Germinal center (tissue), 1 donor: ENCODE measurements at regions not wholly inside any gene's neighbourhood (a gene's known extent, or its start where the extent isn't known, plus 50 kb on each side); places are given as distances from the start of the nearest gene placed in this dataset.

Experiments used
- DNase-seq: peaks from one replicate; pipeline ENCODE4 v3.0.0; 2012; ENCODE audit warnings: mixed read lengths, low spot score

- DNase-seq: no peak
Observed at GRCh38 chr15:37789881-37790280, 144.6 kb upstream of the TMCO5A start.

GRCh38 chr15:37791693-37792092 is 142.7 kb upstream of the TMCO5A start:
- DNase-seq: no peak

- DNase-seq: no peak
Observed at GRCh38 chr15:37792351-37792750, 142.1 kb upstream of the TMCO5A start.

- no peak for DNase-seq
Observed at GRCh38 chr15:37793851-37794250, 140.6 kb upstream of the TMCO5A start.

GRCh38 chr15:37794947-37795346 is 139.5 kb upstream of the TMCO5A start:
- no peak for DNase-seq

GRCh38 chr15:37801529-37801928 is 132.9 kb upstream of the TMCO5A start:
- DNase-seq: no peak

- DNase-seq: no peak
Observed at GRCh38 chr15:37806808-37807207, 127.6 kb upstream of the TMCO5A start.

GRCh38 chr15:37810381-37810780 is 124.1 kb upstream of the TMCO5A start:
- no peak for DNase-seq

GRCh38 chr15:37813306-37813705 is 121.1 kb upstream of the TMCO5A start:
- DNase-seq: no peak

GRCh38 chr15:37814847-37815515 is 119.5 kb upstream of the TMCO5A start:
- DNase-seq: no peak

GRCh38 chr15:37818152-37818677 is 116.2 kb upstream of the TMCO5A start:
- no peak for DNase-seq

- DNase-seq: no peak
Observed at GRCh38 chr15:37819191-37819590, 115.2 kb upstream of the TMCO5A start.

GRCh38 chr15:37820380-37821128 is 113.9 kb upstream of the TMCO5A start:
- no peak for DNase-seq

- no peak for DNase-seq
Observed at GRCh38 chr15:37823601-37824275, 110.7 kb upstream of the TMCO5A start.

GRCh38 chr15:37824717-37825382 is 109.6 kb upstream of the TMCO5A start:
- DNase-seq: no peak

GRCh38 chr15:37837276-37837675 is 97.2 kb upstream of the TMCO5A start:
- no peak for DNase-seq

GRCh38 chr15:37847776-37848175 is 86.7 kb upstream of the TMCO5A start:
- DNase-seq: no peak

- DNase-seq: no peak
Observed at GRCh38 chr15:37856109-37856508, 78.3 kb upstream of the TMCO5A start.

- DNase-seq: no peak
Observed at GRCh38 chr15:37860896-37861295, 73.5 kb upstream of the TMCO5A start.

- DNase-seq: no peak
Observed at GRCh38 chr15:37865687-37866086, 68.8 kb upstream of the TMCO5A start.

- no peak for DNase-seq
Observed at GRCh38 chr15:37870711-37871110, 63.7 kb upstream of the TMCO5A start.

GRCh38 chr15:37872661-37873060 is 61.8 kb upstream of the TMCO5A start:
- no peak for DNase-seq
